ENCODE measurements at regions not wholly inside any gene's neighbourhood (a gene's known extent, or its start where the extent isn't known, plus 50 kb on each side); places are given as distances from the start of the nearest gene placed in this dataset.

GRCh38 chr6:67129780-67130179 lies 1422.8 kb upstream of the EYS start:
- TF ChIP-seq, protein P1, sequence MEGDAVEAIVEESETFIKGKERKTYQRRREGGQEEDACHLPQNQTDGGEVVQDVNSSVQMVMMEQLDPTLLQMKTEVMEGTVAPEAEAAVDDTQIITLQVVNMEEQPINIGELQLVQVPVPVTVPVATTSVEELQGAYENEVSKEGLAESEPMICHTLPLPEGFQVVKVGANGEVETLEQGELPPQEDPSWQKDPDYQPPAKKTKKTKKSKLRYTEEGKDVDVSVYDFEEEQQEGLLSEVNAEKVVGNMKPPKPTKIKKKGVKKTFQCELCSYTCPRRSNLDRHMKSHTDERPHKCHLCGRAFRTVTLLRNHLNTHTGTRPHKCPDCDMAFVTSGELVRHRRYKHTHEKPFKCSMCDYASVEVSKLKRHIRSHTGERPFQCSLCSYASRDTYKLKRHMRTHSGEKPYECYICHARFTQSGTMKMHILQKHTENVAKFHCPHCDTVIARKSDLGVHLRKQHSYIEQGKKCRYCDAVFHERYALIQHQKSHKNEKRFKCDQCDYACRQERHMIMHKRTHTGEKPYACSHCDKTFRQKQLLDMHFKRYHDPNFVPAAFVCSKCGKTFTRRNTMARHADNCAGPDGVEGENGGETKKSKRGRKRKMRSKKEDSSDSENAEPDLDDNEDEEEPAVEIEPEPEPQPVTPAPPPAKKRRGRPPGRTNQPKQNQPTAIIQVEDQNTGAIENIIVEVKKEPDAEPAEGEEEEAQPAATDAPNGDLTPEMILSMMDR (IDR thresholded peaks at IDR 0.05; ENCODE audit: control extremely low read depth in 1 of 3, insufficient read depth in 1 of 3, low read depth in 1 of 3, low read length in 3 of 3), result no peak
- TF ChIP-seq, protein P2, sequence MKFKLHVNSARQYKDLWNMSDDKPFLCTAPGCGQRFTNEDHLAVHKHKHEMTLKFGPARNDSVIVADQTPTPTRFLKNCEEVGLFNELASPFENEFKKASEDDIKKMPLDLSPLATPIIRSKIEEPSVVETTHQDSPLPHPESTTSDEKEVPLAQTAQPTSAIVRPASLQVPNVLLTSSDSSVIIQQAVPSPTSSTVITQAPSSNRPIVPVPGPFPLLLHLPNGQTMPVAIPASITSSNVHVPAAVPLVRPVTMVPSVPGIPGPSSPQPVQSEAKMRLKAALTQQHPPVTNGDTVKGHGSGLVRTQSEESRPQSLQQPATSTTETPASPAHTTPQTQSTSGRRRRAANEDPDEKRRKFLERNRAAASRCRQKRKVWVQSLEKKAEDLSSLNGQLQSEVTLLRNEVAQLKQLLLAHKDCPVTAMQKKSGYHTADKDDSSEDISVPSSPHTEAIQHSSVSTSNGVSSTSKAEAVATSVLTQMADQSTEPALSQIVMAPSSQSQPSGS (IDR thresholded peaks at IDR 0.05; ENCODE audit: low read length), result no peak
- TF ChIP-seq POLR2AphosphoS5 (IDR thresholded peaks at IDR 0.05; ENCODE audit: low read depth, low read length) (no peak), JUN (IDR thresholded peaks at IDR 0.05; ENCODE audit: low read depth, low read length) (no peak), EP300 (IDR thresholded peaks at IDR 0.05; ENCODE audit: borderline replicate concordance in 1 of 2, low read depth in 2 of 2, low read length in 2 of 2) (no peak)

All from H1 (cell line).